Left forelimb (tissue), 1 donor: ENCODE measurements at regions not wholly inside any gene's neighbourhood (a gene's known extent, or its start where the extent isn't known, plus 50 kb on each side); places are given as distances from the start of the nearest gene placed in this dataset.

Experiments used
- DNase-seq: peaks from one replicate; pipeline ENCODE4 v3.0.0-alpha.2; 2018; ENCODE audit warnings: low spot score

DNA sequence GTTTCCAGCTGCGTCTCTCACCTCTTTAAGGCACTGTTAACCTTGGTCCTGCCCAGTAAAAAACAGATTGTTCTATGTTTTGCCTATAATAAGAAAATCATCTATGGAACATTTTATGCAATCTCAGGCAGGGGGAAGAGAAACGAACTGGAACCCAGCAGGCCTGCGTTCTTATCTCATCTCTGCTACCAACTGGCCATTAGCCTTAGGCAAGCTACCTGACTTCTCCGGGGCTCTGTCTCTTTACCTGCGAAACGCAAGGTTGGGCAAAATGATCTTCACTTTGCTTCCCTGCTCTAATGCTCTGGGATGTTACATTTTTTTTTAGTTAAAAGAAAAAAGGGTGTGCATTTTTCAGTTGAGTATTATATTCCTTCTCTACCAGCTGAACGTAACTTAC lies 70.5 kb upstream of the WIPF1 start:
- no peak for DNase-seq

DNA sequence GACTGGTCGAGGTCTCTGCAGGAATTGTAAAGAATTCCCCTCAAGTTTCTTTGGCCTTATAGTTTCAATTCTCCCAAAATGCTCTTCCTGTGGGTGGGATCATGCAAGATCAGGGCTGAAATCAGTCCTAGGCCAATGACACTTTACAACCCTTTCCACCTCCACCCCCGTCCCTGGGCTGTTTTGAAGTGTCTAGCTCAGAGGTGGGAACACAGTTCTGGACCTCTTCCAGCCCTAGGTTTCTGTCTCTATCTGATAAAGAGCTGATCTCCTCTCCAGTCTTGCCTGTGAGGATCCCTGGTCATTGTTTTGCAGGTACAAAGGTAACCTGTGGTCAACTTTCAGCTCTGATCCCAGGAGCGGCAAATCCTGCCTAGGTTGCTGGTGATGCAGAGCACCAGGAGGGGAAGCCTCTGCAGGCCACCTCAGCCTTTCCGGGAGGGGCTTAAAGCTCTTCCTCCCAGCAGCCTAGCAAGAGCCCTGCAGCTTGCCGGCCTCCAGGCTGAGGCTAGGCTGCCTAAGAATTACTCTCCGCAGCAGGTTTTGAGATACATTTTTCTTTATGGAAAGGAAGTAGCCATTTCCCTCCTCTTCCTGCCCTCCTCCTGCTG lies 69.8 kb upstream of the WIPF1 start:
- no peak for DNase-seq

DNA sequence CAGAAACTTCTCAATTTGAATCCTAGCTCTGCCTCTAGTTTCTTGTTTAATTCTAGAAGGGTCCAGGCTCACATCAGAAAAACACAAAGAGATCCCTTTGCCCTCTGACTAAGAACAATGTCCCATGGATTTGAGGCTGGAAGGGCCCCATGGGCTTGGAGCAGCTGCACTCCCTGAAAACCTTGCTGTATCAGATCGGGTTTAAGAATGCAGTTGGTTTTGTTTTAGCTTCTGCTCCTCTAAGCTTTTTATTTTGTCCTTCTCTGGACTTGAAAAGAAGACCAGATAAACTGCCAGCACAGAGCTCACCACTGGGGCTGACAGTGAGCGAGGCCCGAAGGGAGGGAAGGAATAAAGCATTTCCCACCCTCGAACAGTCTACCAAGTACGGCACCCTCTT lies 69.2 kb upstream of the WIPF1 start:
- DNase-seq = no peak

DNA sequence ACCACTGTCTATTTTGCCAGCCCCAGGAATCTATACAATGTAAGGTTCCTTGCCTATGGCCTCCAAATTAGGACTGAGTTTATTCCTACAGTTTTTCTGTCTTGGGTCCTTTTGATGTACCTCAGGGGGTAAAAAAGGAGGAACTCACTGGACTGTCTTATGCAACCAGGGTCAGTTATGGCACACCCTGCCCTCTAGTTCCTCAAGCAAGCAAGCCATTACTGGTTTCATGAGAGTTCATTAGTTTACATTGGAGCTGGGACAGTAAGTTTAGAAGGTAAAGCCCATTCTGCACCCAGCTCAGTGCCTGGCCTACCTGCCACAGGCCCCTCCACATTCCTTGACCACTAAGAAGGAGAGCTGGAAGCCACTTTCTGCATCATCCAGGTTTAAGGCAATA lies 68.7 kb upstream of the WIPF1 start:
- no peak for DNase-seq

DNA sequence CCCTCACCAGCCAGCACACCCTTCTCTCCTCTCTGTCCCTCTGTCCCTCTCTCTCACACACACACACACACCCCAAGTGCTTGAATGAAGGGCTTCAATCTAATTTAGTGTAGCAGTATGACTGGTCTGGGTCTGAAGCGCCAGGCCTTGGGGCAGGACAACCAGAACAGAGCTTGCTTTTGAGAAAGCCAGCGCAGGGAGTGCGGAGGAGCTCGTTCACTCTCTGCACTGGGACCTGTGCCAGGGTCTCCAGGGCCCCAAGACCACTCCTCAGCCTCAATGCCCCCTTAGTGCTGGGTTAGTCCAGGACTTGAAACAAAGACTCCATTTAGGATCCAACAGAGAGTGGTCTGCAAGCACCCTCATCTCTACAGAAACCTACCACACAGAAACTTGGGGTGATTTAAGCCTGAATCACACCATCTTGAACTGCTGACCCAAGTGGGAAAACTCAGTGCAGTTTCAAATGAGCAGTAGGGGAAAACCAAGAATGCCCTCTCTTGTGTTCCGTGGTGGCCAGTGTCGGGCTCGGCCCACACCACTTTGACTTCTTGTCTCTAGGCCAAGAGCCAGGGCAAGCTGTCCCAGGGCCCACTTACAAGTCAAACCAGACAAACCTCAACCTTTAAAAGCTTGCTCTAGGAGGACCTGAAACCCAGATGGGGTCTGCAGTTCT lies 66.6 kb upstream of the WIPF1 start:
- no peak for DNase-seq

DNA sequence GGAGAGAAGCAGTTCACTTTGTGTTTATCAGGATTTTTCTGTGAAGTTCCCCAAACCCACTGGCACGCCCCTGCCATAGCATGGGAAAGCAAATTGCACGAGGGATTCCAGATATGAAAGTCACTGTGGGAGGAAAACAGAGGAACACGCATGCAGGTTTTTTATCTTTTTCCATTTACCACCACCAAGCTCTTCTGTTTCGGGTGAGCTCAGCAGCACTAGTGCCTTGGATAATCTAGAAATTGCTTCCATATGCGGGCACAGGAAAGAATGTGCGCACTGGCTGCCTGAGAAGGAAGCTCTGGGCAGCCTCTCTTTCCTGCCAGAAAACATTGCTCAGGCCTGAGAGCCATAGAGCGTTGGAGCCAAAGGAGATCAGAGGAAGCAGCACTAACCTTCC lies 65.9 kb upstream of the WIPF1 start:
- DNase-seq = no peak

DNA sequence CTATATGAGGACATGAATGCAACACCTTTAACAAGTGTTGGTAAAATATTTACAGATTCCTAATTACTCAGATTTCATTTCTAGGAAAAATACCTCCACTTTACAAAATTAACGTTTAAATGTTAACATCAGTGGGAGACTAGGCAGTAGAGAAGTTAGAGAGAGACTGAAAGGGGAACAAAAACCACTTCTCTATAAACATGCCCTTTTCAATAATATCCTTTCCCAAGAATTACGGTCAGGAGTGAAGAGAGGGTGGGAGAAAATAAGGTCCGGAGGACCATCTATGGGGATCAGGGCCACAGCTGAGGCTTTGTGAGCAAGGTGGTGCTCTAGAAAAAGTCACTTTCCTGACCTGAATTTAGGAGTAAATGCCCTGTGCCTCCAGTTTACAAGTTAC lies 65.3 kb upstream of the WIPF1 start:
- DNase-seq = no peak

DNA sequence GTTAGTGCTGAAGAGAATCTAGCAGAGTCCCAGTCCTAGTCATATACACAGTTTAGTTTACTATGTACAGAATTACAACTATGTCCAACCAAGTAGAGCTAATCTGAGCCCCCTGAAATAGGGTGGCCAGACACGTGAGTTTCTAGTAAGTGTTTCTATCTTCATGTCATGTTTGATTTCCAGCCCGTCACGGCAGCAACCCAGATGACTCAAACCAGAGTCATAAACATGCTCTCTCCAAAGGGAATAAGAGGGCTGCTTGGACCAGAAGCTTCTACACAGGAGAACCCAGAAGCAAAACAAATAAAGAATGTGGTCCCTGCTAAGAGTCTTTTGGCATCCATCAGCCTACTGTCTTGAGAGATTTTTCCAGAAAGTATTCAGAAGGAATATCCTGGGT lies 64.9 kb upstream of the WIPF1 start:
- DNase-seq = no peak

DNA sequence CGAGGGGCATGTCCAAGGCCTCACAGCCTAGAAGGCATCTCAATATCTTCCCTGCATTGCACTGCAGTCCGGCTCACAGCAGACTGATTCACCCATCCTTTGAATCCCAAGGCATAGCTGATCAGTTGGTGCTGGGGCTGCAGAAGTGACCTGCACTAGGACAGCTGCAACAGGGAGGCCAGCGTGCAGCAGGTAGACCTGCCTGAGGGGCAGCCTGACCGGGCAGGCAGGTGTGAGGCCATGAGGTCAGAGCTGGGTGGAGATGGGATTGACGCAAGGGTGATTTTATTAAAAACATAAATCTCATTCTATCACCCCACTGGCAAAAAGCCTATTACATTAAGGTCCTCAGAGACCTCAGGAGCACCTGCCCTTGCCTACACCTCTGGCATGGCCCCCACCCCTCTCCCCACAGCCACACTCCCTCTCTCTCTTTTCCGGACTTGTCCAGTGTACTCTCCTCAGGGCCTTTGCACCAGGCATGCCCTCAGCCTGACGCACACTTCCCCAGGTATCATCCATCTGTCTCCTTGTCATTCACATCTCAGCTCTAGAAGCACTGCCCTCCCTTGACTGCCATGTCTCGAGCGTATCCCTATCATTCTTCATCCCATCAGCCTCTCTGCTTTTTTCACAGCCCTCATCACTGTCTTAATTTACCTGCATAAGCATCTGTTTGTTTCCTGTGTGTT lies 63.5 kb upstream of the WIPF1 start:
- no peak for DNase-seq

DNA sequence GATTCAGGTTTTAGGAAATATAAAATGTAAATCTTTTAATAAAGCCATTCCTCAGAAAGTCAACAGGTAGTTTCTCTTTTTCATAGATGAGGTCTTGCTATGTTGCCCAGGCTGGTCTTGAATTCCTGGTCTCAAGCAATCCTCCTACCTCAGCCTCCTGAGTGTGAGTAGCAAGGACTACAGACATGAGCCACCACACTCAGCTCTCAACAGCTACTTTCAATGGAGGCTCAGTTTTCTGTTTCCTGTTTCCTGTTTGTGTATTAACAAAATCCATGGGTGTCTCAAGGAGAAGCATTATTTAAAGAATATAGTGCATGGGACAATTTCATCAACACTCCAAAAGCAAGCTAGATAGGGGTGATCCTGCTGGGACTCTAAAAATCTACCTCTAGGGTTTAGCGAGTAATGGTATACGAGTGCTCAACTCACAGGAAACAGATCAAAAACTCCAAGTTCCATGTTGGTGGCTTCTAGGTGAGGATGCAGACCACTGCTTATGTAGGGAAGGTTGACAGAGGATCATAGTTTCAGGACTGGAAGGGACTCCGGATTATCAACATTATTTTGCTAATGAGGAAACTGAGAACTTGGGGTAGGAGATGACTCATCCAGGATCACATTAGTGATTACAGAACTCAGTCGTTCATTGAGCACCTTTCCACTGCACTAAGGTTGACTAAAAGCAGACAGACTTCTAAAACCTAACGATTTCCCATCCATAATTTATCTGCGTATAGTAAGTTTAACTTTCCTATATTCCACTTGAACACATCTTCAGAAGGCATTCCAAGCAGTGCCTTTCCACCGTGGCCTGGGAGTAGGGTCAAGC lies 61.7 kb upstream of the WIPF1 start:
- no peak for DNase-seq

DNA sequence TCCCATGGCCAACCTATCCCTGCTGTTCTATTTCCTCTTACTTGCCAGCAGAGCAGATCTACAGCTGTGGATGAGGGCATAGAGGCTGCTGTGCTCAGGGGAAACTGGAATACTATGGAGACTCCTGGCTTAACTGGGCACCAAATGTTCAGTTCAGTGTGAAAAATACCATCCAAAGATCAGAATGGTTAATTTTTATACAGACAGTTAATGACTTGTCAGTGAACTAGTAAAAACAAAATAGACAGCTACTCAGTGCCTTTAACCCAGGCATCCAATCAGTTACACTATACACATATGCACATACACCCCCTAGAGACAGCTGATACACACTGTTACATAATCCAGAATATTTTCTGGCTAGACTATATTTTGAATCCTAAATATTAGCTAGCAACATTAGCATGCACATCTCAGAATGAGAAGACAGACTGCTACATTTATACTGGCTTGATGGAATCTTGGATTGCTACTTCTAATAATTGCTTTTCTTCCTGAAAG lies 59.1 kb upstream of the WIPF1 start:
- DNase-seq = no peak

DNA sequence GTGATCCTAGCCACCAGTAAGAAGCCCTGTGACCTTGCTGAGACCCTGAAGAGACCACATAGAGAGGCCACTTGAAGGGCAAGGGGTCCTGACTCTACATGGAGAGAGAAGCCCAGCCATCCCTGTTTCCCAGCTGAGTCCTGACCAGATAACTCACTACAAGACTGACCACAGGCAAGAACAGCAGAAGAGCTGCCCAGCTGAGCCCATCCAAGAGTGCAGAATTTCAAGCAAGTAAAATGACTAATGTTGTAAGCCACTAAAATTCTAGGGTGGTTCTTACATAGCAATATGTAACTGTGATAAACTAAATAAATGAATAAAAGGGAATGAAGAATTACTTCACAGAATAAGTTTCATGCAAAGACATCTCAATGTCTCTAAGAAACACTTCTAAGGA lies 58.4 kb upstream of the WIPF1 start:
- no peak for DNase-seq

DNA sequence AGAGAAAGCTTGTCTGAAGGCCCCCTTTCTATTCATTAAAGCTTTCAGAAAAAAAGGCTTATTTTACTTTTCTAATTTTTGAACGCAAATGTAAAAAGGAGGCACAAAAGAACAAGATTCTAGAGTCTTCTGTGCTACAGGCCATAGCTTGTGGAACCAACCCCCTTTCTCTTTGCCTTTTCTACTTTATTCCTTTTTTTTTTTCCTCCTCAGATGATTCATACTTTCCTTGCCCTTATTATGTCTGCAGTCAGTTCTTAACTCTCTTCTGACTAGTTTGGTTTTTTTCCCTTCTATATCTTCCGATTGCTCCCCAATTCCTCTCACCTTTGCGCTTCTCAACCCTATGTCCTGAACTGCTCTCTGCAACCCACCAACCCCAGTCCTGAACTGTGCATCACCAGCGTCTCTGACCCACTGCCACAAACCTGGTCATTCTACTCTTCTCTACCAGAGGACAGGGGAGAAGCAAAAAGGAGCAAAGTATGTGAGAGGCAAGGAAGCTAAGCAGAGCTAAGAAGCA lies 56.9 kb upstream of the WIPF1 start:
- DNase-seq = no peak

DNA sequence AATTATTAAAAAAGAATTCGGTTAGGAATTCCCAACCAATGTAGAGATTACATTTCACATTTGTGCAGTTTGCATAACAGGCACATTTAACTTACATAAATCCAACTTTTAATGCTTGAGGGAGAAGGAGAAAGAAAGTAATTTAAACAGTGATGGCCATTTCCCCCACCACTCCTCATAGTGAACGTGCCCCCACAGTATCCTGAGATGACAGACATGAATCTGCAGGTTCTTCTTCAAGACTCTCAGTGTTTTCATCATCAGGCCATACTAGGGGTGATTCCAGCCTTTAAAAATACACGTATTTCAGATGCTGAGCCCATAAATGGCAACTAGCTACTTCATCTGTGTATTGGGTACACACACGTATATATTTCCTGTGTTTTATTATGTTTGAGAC lies 51.3 kb upstream of the WIPF1 start:
- DNase-seq = no peak
